ENCODE measurements at regions not wholly inside any gene's neighbourhood (a gene's known extent, or its start where the extent isn't known, plus 50 kb on each side); places are given as distances from the start of the nearest gene placed in this dataset.
"Not testable (repeated sequence)": the region's sequence is repeated elsewhere in the genome, so short reads cannot be mapped to it uniquely, and the experiment has no call there.

DNA sequence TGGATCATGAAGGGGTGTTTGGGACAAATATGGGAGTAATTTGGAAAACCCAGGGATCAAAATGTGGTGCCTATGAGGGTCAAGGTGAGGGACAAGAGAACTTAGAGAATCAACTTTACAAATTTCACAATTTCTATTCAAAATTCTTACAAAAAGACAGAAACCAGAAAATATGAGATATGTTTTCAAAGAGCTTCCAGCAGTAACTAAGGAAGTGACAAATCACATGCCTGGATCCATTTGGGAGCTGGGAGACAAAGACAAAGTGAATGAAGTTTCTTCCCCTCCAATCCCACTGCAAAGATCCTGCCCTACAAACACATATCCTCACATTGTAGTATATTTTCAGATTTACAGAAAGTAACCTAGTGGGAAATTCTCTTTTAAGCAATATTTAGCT, 235.0 kb upstream of the VLDLR start:
- H3K9me3 ChIP-seq (ENCODE audit: severe bottlenecking): no peaks in the 10 kb centered on the region
- H3K36me3 ChIP-seq: no peaks in the 10 kb centered on the region
- H3K27ac ChIP-seq: no peak overlapping the region
- no peak overlapping the region for H3K4me3 ChIP-seq (ENCODE audit: low read depth, low read length)
- TF ChIP-seq CTCF (IDR thresholded peaks at IDR 0.05; ENCODE audit: low read depth, low read length): no peak
- H3K27me3 ChIP-seq (ENCODE audit: insufficient read depth, low read depth, severe bottlenecking): no peaks in the 10 kb centered on the region
- no peak for DNase-seq

GRCh38 chr9:2387166-2387565, 234.4 kb upstream of the VLDLR start:
- no peak for TF ChIP-seq CTCF (IDR thresholded peaks at IDR 0.05; ENCODE audit: low read depth, low read length)
- no peak for DNase-seq
- Histone ChIP-seq H3K27me3 (ENCODE audit: insufficient read depth, low read depth, severe bottlenecking) (no peaks in the 10 kb centered on the region), H3K36me3 (no peaks in the 10 kb centered on the region), H3K27ac (no peak overlapping the region), H3K4me3 (ENCODE audit: low read depth, low read length) (no peak overlapping the region), H3K9me3 (ENCODE audit: severe bottlenecking) (no peaks in the 10 kb centered on the region)

- no peak overlapping the region for H3K4me3 ChIP-seq (ENCODE audit: low read depth, low read length)
Observed at GRCh38 chr9:2389404-2389803, 232.2 kb upstream of the VLDLR start.

GRCh38 chr9:2390028-2390427, 231.6 kb upstream of the VLDLR start:
- Histone ChIP-seq H3K4me3 (ENCODE audit: low read depth, low read length) (no peak overlapping the region), H3K27me3 (ENCODE audit: insufficient read depth, low read depth, severe bottlenecking) (no peaks in the 10 kb centered on the region), H3K27ac (no peak overlapping the region), H3K9me3 (ENCODE audit: severe bottlenecking) (no peaks in the 10 kb centered on the region), H3K36me3 (no peaks in the 10 kb centered on the region)
- TF ChIP-seq CTCF (IDR thresholded peaks at IDR 0.05; ENCODE audit: low read depth, low read length): no peak
- no peak for DNase-seq

More at GRCh38 chr9:2389404-2389803, 232.2 kb upstream of the VLDLR start:
- no peak for TF ChIP-seq CTCF (IDR thresholded peaks at IDR 0.05; ENCODE audit: low read depth, low read length)
- Histone ChIP-seq H3K36me3 (no peaks in the 10 kb centered on the region), H3K27me3 (ENCODE audit: insufficient read depth, low read depth, severe bottlenecking) (no peaks in the 10 kb centered on the region), H3K27ac (no peak overlapping the region), H3K9me3 (ENCODE audit: severe bottlenecking) (no peaks in the 10 kb centered on the region)
- DNase-seq: no peak

DNA sequence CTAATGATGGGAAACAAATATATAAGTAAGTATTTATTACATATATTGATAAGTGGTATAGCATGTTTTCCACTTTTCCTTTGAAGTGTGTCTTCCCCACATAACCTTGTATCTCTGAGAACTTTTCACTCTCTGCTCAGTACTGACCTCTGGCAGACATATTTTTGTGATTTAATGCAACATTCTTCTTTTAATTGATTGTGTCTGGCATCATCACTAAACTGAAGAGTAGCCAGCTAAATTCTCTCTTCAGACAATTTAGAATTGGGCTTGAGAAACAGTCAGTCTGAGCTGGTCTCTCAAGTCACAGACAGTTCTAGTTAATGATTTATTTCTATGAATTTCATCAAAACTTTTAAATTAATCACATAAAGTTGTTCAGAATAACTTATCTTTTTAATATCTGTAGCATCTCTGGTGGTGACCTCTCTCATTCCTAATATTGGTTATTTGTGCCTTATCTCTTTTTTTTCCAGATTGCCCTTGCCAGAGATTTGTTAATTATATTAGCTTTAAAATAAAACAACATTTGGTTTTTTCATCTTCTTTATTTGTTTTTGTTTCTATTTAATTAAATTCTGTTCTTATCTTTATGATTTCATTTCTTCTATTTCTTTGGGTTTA, 230.0 kb upstream of the VLDLR start:
- not testable (repeated sequence) for H3K36me3 ChIP-seq; H3K27ac ChIP-seq; H3K9me3 ChIP-seq (ENCODE audit: severe bottlenecking); H3K27me3 ChIP-seq (ENCODE audit: insufficient read depth, low read depth, severe bottlenecking); DNase-seq; H3K4me3 ChIP-seq (ENCODE audit: low read depth, low read length)

DNA sequence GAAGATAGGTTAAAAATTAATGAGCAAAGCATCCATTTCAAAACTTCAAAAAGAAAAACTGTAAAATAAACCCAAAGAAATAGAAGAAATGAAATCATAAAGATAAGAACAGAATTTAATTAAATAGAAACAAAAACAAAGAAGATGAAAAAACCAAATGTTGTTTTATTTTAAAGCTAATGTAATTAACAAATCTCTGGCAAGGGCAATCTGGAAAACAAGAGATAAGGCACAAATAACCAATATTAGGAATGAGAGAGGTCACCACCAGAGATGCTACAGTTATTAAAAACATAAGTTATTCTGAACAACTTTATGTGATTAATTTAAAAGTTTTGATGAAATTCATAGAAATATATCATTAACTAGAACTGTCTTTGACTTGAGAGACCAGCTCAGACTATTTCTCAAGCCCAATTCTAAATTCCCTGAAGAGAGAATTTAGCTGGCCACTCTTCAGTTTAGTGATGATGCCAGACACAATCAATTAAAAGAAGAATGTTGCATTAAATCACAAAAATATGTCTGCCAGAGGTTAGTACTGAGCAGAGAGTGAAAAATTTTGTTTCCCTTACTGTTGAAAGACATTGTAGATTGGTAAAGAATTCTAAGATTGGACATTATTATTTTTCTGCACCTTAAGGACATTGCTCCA, 227.4 kb upstream of the VLDLR start:
- H3K9me3 ChIP-seq (ENCODE audit: severe bottlenecking); H3K36me3 ChIP-seq; H3K27ac ChIP-seq; H3K4me3 ChIP-seq (ENCODE audit: low read depth, low read length); H3K27me3 ChIP-seq (ENCODE audit: insufficient read depth, low read depth, severe bottlenecking); DNase-seq: not testable (repeated sequence)
